Neural progenitor cell (in vitro differentiated cells): ENCODE measurements at regions not wholly inside any gene's neighbourhood (a gene's known extent, or its start where the extent isn't known, plus 50 kb on each side); places are given as distances from the start of the nearest gene placed in this dataset.
"Not testable (repeated sequence)": the region's sequence is repeated elsewhere in the genome, so short reads cannot be mapped to it uniquely, and the experiment has no call there.

ENCODE experiments used
- DNase-seq: peaks from one replicate; pipeline ENCODE4 v3.0.0-alpha.2; 2016; ENCODE audit warnings: low spot score
- H2AFZ ChIP-seq: fragments of 200-600 bp; sonication (generic); replicated peaks from 2 replicates; pipeline ENCODE4 v1.6.1; 2016; ENCODE audit warnings: antibody characterized with exemption
- H3F3A ChIP-seq: fragments of 200-600 bp; sonication (generic); 2 replicates; pipeline ENCODE4 v1.6.1; 2016; ENCODE audit warnings: antibody characterized with exemption, low read depth
- H3K27ac ChIP-seq: fragments of 200-600 bp; sonication (generic); 2 replicates; pipeline ENCODE4 v1.5.1; 2016; ENCODE audit warnings: mild to moderate bottlenecking
- H3K27me3 ChIP-seq: fragments of 200-600 bp; sonication (generic); 2 replicates; pipeline ENCODE4 v1.6.1; 2016; ENCODE audit warnings: mild to moderate bottlenecking, moderate library complexity
- H3K36me3 ChIP-seq: fragments of 200-600 bp; sonication (generic); 2 replicates; pipeline ENCODE4 v1.5.1; 2016
- H3K4me1 ChIP-seq: fragments of 200-600 bp; sonication (generic); 2 replicates; pipeline ENCODE4 v1.6.1; 2016; ENCODE audit warnings: mixed run types
- H3K4me2 ChIP-seq: fragments of 200-600 bp; sonication (generic); 2 replicates; pipeline ENCODE4 v1.6.1; 2016
- H3K4me3 ChIP-seq: fragments of 200-600 bp; sonication (generic); 2 replicates; pipeline ENCODE4 v1.5.1; 2016
- H3K79me2 ChIP-seq: fragments of 200-600 bp; sonication (generic); 2 replicates; pipeline ENCODE4 v1.6.1; 2016; ENCODE audit warnings: low read depth
- H3K9ac ChIP-seq: fragments of 200-600 bp; sonication (generic); 2 replicates; pipeline ENCODE4 v1.6.1; 2016
- H3K9me3 ChIP-seq: fragments of 200-600 bp; sonication (generic); 2 replicates; pipeline ENCODE4 v1.5.1; 2016; ENCODE audit warnings: low read depth
- H4K20me1 ChIP-seq: fragments of 200-600 bp; sonication (generic); 2 replicates; pipeline ENCODE4 v1.6.1; 2016; ENCODE audit warnings: low read depth
- H3K27ac Mint-ChIP-seq: 3 replicates; pipeline ENCODE4 v1.8.0; 2021; ENCODE audit warnings: mixed read lengths
- H3K27me3 Mint-ChIP-seq: 2 replicates; pipeline ENCODE4 v1.8.0; 2022; ENCODE audit warnings: low read depth, mild to moderate bottlenecking, inconsistent platforms, moderate library complexity, mixed read lengths; ENCODE audit not compliant: insufficient read depth
- H3K36me3 Mint-ChIP-seq: 3 replicates; pipeline ENCODE4 v1.8.0; 2021; ENCODE audit warnings: mixed read lengths
- H3K4me1 Mint-ChIP-seq: 3 replicates; pipeline ENCODE4 v1.8.0; 2021; ENCODE audit warnings: mixed read lengths
- H3K4me3 Mint-ChIP-seq: 3 replicates; pipeline ENCODE4 v1.8.0; 2021; ENCODE audit warnings: mild to moderate bottlenecking, moderate library complexity, mixed read lengths
- H3K9me3 Mint-ChIP-seq: 3 replicates; pipeline ENCODE4 v1.8.0; 2020; ENCODE audit warnings: mixed read lengths

DNA sequence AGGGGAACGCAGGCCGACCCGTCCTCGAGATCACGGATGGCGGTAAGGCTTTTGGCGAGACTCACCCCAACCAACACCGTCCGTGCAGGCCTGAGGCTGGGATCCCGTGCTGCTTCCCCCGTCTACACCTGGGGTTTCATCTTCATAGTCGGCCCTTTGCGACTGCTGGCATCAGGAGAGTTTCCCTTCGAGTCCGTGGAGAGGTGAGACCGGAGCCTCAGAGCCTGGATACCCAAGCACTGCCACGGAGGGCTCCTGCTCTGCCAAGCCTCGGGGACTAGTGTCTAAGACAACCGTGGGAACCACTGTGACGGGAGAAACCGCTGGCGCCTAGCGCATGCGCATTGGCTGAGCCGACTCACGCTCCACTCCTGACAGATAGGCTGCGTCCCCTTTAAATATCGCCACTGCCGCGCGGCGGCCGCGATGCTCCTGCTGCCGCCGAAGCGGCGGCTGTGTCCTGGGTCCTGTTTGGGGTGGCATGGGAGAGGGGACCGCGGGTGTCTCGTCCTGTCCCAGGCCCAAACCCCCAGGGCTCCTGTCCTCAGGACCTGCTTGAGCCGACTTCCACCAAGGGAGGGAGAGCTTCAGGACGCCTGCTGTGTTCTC, 706.1 kb upstream of the TPTE start:
- not testable (repeated sequence) for H3K9ac ChIP-seq, H3K4me3 ChIP-seq, H3K27ac Mint-ChIP-seq, H3K79me2 ChIP-seq, H3K4me1 ChIP-seq, H3K27ac ChIP-seq, H3K4me2 ChIP-seq, H2AFZ ChIP-seq, H3K36me3 ChIP-seq, H3F3A ChIP-seq, DNase-seq, H3K9me3 ChIP-seq, H3K4me3 Mint-ChIP-seq, H3K9me3 Mint-ChIP-seq, H3K36me3 Mint-ChIP-seq, H3K4me1 Mint-ChIP-seq, H3K27me3 Mint-ChIP-seq, H4K20me1 ChIP-seq, H3K27me3 ChIP-seq

DNA sequence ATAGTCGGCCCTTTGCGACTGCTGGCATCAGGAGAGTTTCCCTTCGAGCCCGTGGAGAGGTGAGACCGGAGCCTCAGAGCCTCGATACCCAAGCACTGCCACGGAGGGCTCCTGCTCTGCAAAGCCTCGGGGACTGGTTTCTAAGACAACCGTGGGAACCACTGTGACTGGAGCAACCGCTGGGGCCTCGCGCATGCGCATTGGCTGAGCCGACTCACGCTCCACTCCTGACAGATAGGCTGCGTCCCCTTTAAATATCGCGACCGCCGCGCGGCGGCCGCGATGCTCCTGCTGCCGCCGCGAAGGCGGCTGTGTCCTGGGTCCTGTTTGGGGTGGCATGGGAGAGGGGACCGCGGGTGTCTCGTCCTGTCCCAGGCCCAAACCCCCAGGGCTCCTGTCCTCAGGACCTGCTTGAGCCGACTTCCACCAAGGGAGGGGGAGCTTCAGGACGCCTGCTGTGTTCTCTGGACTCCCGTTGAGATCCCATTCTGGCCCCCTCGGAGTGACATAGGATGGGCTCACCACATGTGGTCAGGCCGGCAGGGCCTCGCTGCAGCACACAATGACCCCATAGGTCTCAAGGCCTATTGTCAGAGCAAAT, 704.5 kb upstream of the TPTE start:
- not testable (repeated sequence) for H3K4me2 ChIP-seq, DNase-seq, H3K9ac ChIP-seq, H3K4me1 Mint-ChIP-seq, H3K36me3 ChIP-seq, H3K4me1 ChIP-seq, H3K4me3 ChIP-seq, H3K27me3 Mint-ChIP-seq, H3K4me3 Mint-ChIP-seq, H2AFZ ChIP-seq, H3K27me3 ChIP-seq, H3K79me2 ChIP-seq, H3K9me3 Mint-ChIP-seq, H4K20me1 ChIP-seq, H3K36me3 Mint-ChIP-seq, H3K27ac ChIP-seq, H3K27ac Mint-ChIP-seq, H3F3A ChIP-seq, H3K9me3 ChIP-seq

- H3K36me3 Mint-ChIP-seq, H3K27ac ChIP-seq, H3K4me1 ChIP-seq, H3K4me2 ChIP-seq, H3K36me3 ChIP-seq, H3K27ac Mint-ChIP-seq, H3F3A ChIP-seq, H3K4me3 Mint-ChIP-seq, H3K4me1 Mint-ChIP-seq, H4K20me1 ChIP-seq, H3K9me3 Mint-ChIP-seq, H2AFZ ChIP-seq, H3K27me3 ChIP-seq, H3K4me3 ChIP-seq, H3K9ac ChIP-seq, H3K79me2 ChIP-seq, H3K27me3 Mint-ChIP-seq, DNase-seq, H3K9me3 ChIP-seq: not testable (repeated sequence)
These were observed 703.4 kb upstream of the TPTE start for GRCh38 chr21:9817841-9818441.

GRCh38 chr21:9819549-9820192, 701.7 kb upstream of the TPTE start:
- H3K27ac ChIP-seq, H3K4me1 Mint-ChIP-seq, H2AFZ ChIP-seq, H4K20me1 ChIP-seq, H3F3A ChIP-seq, H3K4me2 ChIP-seq, DNase-seq, H3K27me3 ChIP-seq, H3K27ac Mint-ChIP-seq, H3K4me1 ChIP-seq, H3K4me3 Mint-ChIP-seq, H3K4me3 ChIP-seq, H3K79me2 ChIP-seq, H3K36me3 ChIP-seq, H3K27me3 Mint-ChIP-seq, H3K36me3 Mint-ChIP-seq, H3K9me3 ChIP-seq, H3K9ac ChIP-seq, H3K9me3 Mint-ChIP-seq: not testable (repeated sequence)

DNA sequence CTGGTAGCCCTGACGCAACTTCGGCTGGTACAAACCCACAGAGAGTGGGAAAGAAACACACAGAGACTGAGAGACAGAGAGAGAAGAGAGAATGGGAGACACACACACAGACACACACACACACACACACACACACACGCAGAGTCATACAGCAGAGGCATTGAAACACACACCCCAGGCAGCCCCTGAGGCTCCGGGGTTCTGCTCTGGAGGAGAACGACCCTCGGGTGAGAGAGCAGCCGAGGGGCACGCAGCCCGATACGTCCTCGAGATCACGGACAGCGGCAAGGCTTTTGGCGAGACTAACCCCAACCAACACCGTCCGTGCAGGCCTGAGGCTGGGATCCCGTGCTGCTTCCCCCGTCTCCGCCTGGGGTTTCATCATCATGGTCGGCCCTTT, 700.8 kb upstream of the TPTE start:
- not testable (repeated sequence) for H3K4me1 Mint-ChIP-seq, H3K27me3 ChIP-seq, H3K4me1 ChIP-seq, H3K9me3 Mint-ChIP-seq, H2AFZ ChIP-seq, H3K79me2 ChIP-seq, H3K36me3 ChIP-seq, H3K4me3 ChIP-seq, H3K27me3 Mint-ChIP-seq, H3F3A ChIP-seq, H4K20me1 ChIP-seq, H3K9me3 ChIP-seq, H3K36me3 Mint-ChIP-seq, H3K27ac ChIP-seq, DNase-seq, H3K27ac Mint-ChIP-seq, H3K4me2 ChIP-seq, H3K9ac ChIP-seq
- peak overlapping the region; percentile 36 for H3K4me3 Mint-ChIP-seq

DNA sequence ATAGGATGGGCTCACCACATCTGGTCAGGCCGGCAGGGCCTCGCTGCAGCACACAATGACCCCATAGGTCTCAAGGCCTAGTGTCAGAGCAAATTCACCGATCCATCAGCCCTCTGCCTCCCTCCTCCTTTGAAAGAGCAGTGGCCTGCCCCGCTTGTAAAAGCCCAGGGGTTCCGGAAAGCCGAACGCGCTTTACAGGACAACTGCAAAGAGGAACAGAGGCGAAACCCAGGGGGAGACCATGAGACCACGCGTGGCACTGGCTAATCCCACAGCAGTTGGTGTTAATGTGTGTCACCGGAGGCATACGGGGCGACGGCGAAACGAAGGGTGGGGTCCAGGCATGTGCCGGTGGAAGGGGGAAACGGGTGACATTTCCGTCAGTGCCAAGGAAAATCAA, 699.9 kb upstream of the TPTE start:
- H3K79me2 ChIP-seq, H3K36me3 ChIP-seq, H3F3A ChIP-seq, H3K4me3 Mint-ChIP-seq, H3K9me3 Mint-ChIP-seq, H3K27ac Mint-ChIP-seq, H3K27ac ChIP-seq, H3K9ac ChIP-seq, H4K20me1 ChIP-seq, H3K27me3 ChIP-seq, H2AFZ ChIP-seq, H3K27me3 Mint-ChIP-seq, H3K9me3 ChIP-seq, H3K4me2 ChIP-seq, DNase-seq, H3K36me3 Mint-ChIP-seq, H3K4me3 ChIP-seq, H3K4me1 ChIP-seq, H3K4me1 Mint-ChIP-seq: not testable (repeated sequence)

GRCh38 chr21:9822093-9822820, 699.1 kb upstream of the TPTE start:
- H3K36me3 ChIP-seq, H3K4me3 Mint-ChIP-seq, H4K20me1 ChIP-seq, H3K9ac ChIP-seq, H3K9me3 Mint-ChIP-seq, H3K36me3 Mint-ChIP-seq, H3K27me3 Mint-ChIP-seq, H3K4me2 ChIP-seq, H2AFZ ChIP-seq, H3K4me3 ChIP-seq, DNase-seq, H3K27ac Mint-ChIP-seq, H3K4me1 ChIP-seq, H3K4me1 Mint-ChIP-seq, H3K79me2 ChIP-seq, H3F3A ChIP-seq, H3K9me3 ChIP-seq, H3K27me3 ChIP-seq, H3K27ac ChIP-seq: not testable (repeated sequence)
